ENCODE measurements at regions not wholly inside any gene's neighbourhood (a gene's known extent, or its start where the extent isn't known, plus 50 kb on each side); places are given as distances from the start of the nearest gene placed in this dataset.

DNA sequence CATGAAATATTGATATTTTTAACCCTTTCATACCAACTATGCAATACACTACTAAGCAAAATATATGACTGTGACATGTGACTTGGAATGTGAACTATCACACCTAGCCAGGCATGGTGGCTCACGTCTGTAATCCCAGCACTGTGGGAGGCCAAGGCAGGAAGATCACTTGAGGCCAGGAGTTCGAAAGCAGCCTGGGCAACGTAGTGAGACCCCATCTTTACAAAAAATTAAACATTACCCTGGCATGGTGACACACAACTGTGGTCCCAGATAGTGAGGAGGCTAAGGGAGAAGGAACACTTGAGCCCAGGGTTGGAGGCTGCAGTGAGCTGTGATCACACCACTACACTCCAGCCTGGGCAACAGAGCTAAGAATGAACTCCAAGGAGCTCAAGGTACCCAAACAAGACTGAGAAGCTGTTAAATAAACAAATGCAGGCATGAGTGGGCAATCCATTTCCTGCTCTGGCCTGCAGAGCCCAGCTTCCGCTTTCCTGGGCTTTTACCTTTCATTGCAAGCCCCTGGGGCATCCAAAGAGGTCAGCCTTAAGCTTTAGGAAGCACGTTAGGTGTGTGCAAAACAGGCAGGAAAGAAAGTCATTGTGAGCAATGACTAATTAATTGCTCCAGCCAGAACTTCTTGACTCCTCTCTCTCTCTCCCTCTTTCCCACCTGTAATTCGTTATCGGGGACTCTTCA lies 162.1 kb upstream of the FOXK1 start:
- Histone ChIP-seq H2AFZ (ENCODE audit: low read depth, low read length) (no peak overlapping the region), H4K20me1 (ENCODE audit: insufficient read depth) (no peaks in the 10 kb centered on the region), H3K4me3 (ENCODE audit: low read length) (no peak overlapping the region), H3K9me3 (ENCODE audit: low read length) (no peaks in the 10 kb centered on the region), H3K27me3 (ENCODE audit: insufficient read depth, low read depth, low read length) (no peaks in the 10 kb centered on the region), H3F3A (ENCODE audit: insufficient read depth, low read length, poor library complexity, severe bottlenecking) (no peaks in the 10 kb centered on the region), H3K9ac (ENCODE audit: low read length) (no peak overlapping the region), H3K9me2 (ENCODE audit: insufficient read depth, low read length) (no peaks in the 10 kb centered on the region), H3K27ac (ENCODE audit: low read length) (no peak overlapping the region), H3K4me2 (ENCODE audit: low read length) (no peak overlapping the region), H3K36me3 (ENCODE audit: insufficient read depth, low read length) (no peaks in the 10 kb centered on the region), H3K79me2 (replicated peaks; ENCODE audit: insufficient read depth, low read length) (no peaks in the 10 kb centered on the region)
- TF ChIP-seq RAD21 (conservative IDR thresholded peaks at IDR 0.05) (no peak), EP300 (conservative IDR thresholded peaks at IDR 0.05; ENCODE audit: poor library complexity, severe bottlenecking) (no peak), POLR2AphosphoS5 (IDR thresholded peaks at IDR 0.05) (no peak), EZH2 (IDR thresholded peaks at IDR 0.05; ENCODE audit: borderline replicate concordance, insufficient read depth, low read length, poor library complexity, severe bottlenecking) (no peak), TAF1 (IDR thresholded peaks at IDR 0.05; ENCODE audit: low read depth) (no peak), REST (IDR thresholded peaks at IDR 0.05; ENCODE audit: borderline replicate concordance) (no peak), SMC3 (conservative IDR thresholded peaks at IDR 0.05; ENCODE audit: poor library complexity) (no peak), MXI1 (conservative IDR thresholded peaks at IDR 0.05; ENCODE audit: poor library complexity, severe bottlenecking) (no peak)
- TF ChIP-seq, protein P1, sequence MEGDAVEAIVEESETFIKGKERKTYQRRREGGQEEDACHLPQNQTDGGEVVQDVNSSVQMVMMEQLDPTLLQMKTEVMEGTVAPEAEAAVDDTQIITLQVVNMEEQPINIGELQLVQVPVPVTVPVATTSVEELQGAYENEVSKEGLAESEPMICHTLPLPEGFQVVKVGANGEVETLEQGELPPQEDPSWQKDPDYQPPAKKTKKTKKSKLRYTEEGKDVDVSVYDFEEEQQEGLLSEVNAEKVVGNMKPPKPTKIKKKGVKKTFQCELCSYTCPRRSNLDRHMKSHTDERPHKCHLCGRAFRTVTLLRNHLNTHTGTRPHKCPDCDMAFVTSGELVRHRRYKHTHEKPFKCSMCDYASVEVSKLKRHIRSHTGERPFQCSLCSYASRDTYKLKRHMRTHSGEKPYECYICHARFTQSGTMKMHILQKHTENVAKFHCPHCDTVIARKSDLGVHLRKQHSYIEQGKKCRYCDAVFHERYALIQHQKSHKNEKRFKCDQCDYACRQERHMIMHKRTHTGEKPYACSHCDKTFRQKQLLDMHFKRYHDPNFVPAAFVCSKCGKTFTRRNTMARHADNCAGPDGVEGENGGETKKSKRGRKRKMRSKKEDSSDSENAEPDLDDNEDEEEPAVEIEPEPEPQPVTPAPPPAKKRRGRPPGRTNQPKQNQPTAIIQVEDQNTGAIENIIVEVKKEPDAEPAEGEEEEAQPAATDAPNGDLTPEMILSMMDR (IDR thresholded peaks at IDR 0.05; ENCODE audit: poor library complexity, severe bottlenecking), result no peak

DNA sequence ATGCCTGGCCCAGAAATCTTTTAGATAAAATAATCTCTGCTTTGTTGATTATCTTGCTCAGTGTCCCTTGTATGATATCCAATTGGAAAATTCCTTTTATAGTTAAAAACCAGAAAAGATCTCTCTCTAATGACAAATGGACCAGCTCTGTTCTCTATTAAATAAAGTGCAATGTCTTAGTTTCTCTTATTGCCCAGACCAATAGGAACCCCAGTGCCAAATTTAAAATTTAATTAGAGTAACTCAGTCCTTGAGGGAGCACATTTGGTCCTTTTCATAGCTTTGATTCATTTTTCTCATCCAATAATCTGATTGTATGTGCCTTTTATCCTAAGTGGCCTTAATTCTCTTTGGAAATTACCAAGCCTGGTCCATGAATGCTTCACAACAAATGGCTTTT lies 158.9 kb upstream of the FOXK1 start:
- H3K4me3 ChIP-seq (ENCODE audit: low read length), result no peak overlapping the region
- no peaks in the 10 kb centered on the region for H3F3A ChIP-seq (ENCODE audit: insufficient read depth, low read length, poor library complexity, severe bottlenecking)
- H3K27me3 ChIP-seq (ENCODE audit: insufficient read depth, low read depth, low read length), result no peaks in the 10 kb centered on the region
- no peak overlapping the region for H3K4me2 ChIP-seq (ENCODE audit: low read length)
- no peaks in the 10 kb centered on the region for H3K36me3 ChIP-seq (ENCODE audit: insufficient read depth, low read length)
- TF ChIP-seq TAF1 (IDR thresholded peaks at IDR 0.05; ENCODE audit: low read depth) (no peak), POLR2AphosphoS5 (IDR thresholded peaks at IDR 0.05) (no peak), SMC3 (conservative IDR thresholded peaks at IDR 0.05; ENCODE audit: poor library complexity) (no peak), REST (IDR thresholded peaks at IDR 0.05; ENCODE audit: borderline replicate concordance) (no peak), EZH2 (IDR thresholded peaks at IDR 0.05; ENCODE audit: borderline replicate concordance, insufficient read depth, low read length, poor library complexity, severe bottlenecking) (no peak), RAD21 (conservative IDR thresholded peaks at IDR 0.05) (no peak), MXI1 (conservative IDR thresholded peaks at IDR 0.05; ENCODE audit: poor library complexity, severe bottlenecking) (no peak), EP300 (conservative IDR thresholded peaks at IDR 0.05; ENCODE audit: poor library complexity, severe bottlenecking) (no peak)
- TF ChIP-seq, protein P1 (IDR thresholded peaks at IDR 0.05; ENCODE audit: poor library complexity, severe bottlenecking), result no peak
- H3K27ac ChIP-seq (ENCODE audit: low read length), result no peak overlapping the region
- H2AFZ ChIP-seq (ENCODE audit: low read depth, low read length), result no peak overlapping the region
- H3K9ac ChIP-seq (ENCODE audit: low read length), result no peak overlapping the region
- H4K20me1 ChIP-seq (ENCODE audit: insufficient read depth), result no peaks in the 10 kb centered on the region
- H3K9me2 ChIP-seq (ENCODE audit: insufficient read depth, low read length), result no peaks in the 10 kb centered on the region
- no peaks in the 10 kb centered on the region for H3K79me2 ChIP-seq (replicated peaks; ENCODE audit: insufficient read depth, low read length)
- no peaks in the 10 kb centered on the region for H3K9me3 ChIP-seq (ENCODE audit: low read length)

All from neural cell (in vitro differentiated cells).